ENCODE measurements at regions not wholly inside any gene's neighbourhood (a gene's known extent, or its start where the extent isn't known, plus 50 kb on each side); places are given as distances from the start of the nearest gene placed in this dataset.

GRCh38 chr2:4024605-4025004 is 321.2 kb downstream of the DCDC2C start:
- TF ChIP-seq POLR2A (IDR thresholded peaks at IDR 0.05; ENCODE audit: low read length) = no peak
- no peak for TF ChIP-seq GATA1 (IDR thresholded peaks at IDR 0.05; ENCODE audit: low read depth, low read length)
